Cardiac septum (tissue), 1 donor: ENCODE measurements at regions not wholly inside any gene's neighbourhood (a gene's known extent, or its start where the extent isn't known, plus 50 kb on each side); places are given as distances from the start of the nearest gene placed in this dataset.
"Not testable (repeated sequence)": the region's sequence is repeated elsewhere in the genome, so short reads cannot be mapped to it uniquely, and the experiment has no call there.

Source experiments
- DNase-seq: peaks from one replicate; pipeline ENCODE4 v3.0.0-alpha.2; 2020; ENCODE audit warnings: low spot score
- intact Hi-C: fragments of 100-400 bp; cut with DNase I; formaldehyde crosslinking; loops from one replicate; pipeline ENCODE4 v1.14.0; 2022
- donor health status: DM: no; HTN: no; CAD: no.

DNA sequence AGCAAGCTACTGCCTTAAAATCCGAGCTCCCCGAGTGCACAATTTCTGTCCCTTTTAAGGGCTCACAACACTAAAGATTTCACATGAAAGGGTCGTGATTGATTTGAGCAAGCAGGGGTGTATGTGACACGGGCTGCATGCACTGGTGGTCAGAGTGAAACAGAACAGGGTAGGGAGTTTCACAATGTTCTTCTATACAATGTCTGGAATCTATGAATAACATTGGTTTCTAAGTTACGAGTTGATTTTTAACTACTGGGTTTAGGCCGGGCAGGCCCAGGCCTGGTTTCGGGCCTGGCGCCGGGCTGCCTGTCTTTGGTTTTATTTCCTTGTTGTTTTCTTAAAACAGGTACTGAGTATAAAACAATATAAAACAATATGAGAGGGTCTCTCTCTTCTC lies 199.9 kb upstream of the CHORDC1 start:
- DNase-seq, intact Hi-C loops: not testable (repeated sequence)

DNA sequence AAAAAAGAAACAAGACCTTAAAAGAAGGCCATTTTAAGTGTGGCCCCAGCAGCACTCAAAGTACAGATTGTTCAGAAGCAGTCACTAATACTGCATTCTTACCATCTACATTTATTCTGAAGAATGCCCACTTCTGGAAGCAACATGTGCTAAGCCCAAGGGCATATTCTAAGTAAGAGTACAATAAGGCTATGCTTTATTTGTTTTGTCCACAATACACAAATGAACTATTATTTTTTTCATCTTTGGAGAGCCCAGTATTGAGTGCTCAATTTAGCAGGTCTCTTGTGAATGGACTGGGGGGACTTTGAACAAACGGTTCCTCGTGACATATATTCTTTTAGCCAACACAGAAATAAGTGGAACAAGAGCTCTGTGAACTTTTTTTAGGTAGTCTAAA lies 191.4 kb upstream of the CHORDC1 start:
- intact Hi-C loops = no loop called here
- DNase-seq = no peak

DNA sequence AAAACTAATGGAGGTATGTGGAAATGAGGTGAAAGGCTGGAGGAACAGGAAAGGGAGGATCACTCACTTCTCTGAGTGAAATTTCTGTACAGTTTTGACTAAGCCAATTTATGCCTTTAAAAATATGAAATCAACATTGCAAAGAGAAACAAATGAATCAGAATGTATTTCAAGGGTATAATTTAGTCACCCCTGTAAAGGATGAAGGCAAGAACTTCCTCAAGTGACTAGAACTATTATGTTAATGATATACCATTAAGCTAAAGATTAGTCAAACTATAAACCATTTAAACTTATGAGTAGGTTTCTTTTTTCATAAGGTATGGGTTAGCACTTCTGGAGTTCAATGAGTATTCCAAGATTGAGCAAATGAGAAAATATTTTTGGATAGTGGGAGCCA lies 184.5 kb upstream of the CHORDC1 start:
- no peak for DNase-seq
- intact Hi-C loops = no loop called here

DNA sequence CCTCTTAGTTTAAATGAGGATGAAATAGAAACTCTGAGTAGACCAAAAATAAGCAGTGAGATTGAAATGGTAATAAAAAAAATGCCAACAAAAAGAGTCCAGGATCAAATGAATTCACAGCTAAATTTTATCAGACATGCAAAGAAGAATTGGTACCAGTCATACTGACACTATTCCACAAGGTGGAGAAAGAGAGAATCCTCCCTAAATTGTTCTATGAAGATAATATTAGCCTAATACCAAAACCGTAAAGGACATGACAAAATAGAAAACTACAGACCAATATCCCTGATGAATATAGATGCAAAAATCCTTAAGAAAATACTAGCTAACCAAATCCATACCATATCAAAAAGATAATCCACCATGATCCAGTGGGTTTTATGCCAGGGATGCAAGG lies 169.8 kb upstream of the CHORDC1 start:
- intact Hi-C loops = no loop called here
- no peak for DNase-seq

DNA sequence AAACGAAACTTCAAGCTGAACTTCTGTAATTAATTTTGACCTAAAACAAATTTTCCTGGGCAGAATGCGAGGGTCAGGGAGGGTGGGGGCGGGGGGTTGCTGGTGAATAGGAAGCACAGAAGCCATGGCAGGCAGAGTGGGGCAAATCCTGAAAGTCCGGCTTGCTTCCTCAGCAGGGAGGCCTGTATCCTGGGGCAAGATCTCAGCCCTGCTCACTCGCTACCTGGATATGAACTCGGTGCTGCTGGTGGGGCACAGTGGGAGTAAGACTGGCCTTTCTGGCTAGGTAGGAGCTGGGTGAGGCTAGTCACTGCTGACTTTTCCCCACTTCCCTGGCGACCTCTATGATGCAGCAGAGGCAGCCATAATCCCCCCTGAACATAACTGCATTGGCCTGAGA lies 168.9 kb upstream of the CHORDC1 start:
- no peak for DNase-seq
- intact Hi-C loops = no loop called here

DNA sequence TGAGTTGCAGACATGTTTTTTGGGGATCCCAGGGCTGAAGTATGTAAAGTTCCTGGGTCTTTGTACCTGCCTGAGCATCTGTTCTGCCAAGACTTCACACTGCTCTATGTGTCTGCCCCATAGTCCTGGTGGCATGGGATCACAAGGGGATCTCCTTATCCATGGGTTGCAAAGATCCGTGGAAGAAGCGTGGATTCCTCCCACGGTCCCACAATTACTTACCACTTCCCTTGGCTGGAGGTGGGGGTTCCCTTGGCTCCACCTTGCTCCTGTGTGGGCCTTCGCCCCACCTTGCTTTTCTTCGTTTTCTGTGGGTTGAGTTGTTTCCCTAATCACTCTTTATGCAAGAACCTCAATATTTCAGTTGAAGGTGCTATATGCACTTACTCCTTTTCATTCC lies 157.4 kb upstream of the CHORDC1 start:
- intact Hi-C loops = no loop called here
- DNase-seq = no peak

DNA sequence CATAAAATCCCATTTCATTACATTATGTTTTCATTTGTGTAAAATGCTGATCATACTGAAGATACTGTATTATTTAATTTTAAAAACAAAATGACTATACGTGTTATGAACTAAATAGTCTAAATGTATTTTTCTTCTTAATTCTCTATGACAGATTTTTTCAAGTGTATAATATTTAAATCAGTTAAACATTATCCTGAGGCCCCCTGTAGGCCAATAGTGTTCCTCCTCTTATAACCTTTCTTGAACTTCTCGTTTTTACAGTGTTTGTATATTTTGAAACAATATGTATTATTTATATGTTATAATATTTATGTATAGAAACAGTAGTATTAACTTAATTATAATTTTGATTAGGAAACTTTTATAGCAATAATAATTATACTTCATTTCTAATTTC lies 151.1 kb upstream of the CHORDC1 start:
- intact Hi-C loops = no loop called here
- DNase-seq = no peak

DNA sequence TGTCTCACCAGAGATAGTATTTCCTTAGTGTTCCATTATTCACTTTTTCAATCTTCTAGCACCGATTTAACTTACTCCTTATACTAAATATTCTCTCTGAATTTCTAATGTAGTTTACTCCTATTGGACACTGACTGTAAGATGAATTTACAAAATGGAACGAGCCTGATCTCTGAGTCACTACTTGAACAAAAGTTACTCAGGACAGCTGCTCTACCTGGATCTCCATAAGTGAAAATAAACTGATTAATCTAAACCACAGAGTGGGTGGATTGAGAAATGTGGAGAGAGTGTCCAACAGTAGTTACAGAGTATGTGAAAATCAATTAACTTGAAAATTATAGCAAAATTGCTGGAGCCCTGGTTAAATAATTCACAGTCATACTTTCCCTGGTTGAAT lies 141.7 kb upstream of the CHORDC1 start:
- DNase-seq = no peak
- intact Hi-C loops = no loop called here

DNA sequence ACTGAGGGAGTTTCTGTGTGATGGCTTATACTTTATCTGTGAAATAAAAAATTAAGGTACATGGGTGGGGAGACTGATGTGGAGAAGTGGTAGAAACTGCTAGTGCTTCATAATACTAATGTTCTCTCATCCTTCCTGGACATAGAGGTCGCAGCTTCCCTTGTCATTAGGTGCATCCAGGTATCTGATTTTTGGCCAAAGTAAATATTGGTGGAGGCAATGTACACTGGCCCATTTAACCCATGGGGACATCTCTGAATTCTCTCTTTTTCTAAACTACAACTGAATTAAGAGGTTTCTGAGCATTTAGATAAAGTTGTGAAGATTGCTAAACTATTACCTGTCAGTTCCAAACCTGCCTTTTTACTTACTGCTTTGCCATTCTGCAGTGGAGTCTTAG lies 140.9 kb upstream of the CHORDC1 start:
- intact Hi-C loops = no loop called here

DNA sequence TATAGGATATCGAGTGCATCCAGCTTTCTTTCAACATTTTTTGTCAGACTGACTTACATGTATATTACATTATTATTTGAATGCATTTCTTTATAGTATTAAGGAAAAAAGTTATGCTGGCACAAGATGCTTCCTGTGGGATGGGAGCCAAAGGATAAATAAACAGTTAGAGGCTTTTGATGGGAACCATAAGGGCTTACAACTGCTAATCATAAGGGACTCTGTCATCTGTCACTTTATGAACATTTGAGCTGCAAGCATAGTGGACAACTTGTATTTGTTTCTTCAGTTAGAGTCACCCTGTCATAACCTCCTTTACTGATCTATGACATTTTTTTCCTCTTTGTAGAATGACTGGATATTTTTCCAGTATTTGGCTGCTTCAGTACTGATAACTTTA lies 132.4 kb upstream of the CHORDC1 start:
- no peak for DNase-seq
- intact Hi-C loops = no loop called here

More for the DNA sequence above, 140.9 kb upstream of the CHORDC1 start:
- no peak for DNase-seq

DNA sequence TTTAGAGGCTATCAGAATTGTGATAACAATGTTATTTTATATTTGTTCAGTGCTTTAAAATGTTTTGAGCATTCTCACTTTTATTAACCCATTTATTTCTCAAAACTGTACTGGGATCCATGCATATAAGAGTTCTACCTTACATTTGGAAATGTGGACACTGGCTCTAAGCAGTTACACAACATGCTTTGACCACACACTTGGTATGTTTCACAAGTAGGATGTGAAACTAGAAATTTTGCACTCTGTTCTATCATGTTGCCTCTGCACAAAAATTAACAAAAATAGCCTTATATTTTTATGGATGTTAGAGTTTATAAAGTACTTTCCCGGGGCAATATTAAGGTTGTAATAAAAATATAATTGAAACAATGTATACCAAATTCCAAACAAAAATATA lies 126.9 kb upstream of the CHORDC1 start:
- intact Hi-C loops = no loop called here
- no peak for DNase-seq

DNA sequence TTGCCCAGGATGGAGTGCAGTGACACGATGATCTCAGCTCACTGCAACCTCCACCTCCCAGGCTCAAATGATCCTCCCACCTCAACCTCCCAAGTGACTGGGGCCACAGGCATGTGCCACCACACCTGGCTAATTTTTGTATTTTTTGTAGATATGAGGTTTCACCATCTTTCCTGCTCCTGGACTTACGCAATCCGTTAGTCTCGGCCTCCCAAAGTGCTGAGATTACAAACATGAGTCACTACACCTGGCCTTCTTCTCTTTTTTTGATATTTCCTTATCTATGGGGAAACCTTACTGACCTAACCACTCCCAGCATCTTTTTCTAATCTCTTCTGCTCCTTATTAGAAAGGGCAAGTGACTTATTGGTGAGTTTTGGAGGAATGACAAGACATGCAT lies 121.7 kb upstream of the CHORDC1 start:
- intact Hi-C loops = no loop called here
- DNase-seq = no peak

DNA sequence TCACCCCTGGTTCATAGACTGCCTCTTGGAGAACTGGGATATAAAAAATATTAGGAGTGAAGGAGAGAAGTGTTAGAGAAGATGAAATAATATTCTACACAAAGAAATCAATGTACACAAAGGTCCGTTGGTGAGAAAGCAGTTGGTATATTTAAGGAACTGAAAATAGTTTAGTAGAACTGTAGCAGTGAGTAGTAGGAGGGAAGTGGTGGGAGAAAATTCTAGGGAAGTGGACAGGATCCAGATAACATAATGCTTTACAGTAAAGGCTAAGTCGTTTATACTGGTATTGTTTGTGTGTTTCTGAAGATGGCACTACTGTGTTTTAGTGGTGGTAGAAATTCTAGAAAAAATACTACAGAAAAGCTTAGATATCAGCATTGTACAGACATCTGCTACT lies 120.8 kb upstream of the CHORDC1 start:
- DNase-seq = no peak
- intact Hi-C loops = no loop called here

DNA sequence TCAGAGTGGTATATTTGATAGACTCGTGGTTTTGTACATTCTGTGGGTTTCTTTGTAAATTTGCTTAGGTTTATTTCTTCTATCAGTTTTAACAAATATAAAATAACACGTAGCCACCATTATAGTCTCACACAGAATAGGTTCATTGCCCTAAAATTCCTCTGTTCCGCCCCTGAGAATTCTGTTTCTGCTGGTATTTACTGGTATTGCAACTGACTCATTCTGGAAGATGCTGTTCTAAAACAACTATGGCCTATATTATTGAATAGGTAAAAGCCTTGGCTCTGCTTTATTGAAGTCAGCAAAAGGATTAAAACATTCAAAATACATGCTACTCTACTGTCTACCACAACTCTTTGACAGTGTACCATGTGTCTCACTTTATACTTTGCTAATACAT lies 119.1 kb upstream of the CHORDC1 start:
- no peak for DNase-seq
- intact Hi-C loops = no loop called here

DNA sequence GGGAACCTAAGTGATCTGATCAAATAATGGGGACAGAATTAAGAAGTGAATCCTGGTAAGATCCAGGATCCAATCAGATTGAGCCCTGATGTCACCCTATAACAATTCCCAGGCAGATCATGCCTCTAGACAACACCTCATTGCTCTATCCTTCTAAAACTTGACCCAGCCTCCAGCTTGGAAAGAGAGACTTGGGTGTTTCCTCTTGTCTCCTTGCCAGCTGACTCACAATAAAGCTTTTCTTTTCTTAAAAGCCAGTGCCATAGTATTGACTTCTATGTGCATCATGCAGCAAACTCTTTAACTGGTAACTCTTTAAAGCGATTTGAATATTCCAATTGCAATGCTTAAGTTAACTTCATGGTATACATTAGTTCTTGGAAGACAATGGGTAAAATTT lies 109.6 kb upstream of the CHORDC1 start:
- DNase-seq = no peak
- intact Hi-C loops = no loop called here

DNA sequence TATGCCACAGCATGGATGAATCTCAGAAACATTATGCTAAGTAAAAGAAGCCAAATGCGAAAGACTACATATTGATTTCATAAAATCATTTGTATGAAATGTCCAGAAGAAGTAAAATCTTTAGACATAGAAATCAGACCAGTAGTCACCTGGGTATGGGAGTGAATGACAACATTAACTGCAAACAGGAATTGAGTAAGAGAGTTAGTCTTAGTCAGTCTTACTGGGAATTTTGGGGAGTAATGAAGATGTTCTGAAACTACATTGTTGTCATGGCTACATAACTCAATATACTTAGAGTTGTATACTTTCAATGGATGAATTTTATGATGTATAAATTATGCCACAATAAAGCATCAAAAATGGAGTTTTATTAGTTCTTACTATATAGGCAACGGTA lies 107.8 kb upstream of the CHORDC1 start:
- intact Hi-C loops = no loop called here
- no peak for DNase-seq

DNA sequence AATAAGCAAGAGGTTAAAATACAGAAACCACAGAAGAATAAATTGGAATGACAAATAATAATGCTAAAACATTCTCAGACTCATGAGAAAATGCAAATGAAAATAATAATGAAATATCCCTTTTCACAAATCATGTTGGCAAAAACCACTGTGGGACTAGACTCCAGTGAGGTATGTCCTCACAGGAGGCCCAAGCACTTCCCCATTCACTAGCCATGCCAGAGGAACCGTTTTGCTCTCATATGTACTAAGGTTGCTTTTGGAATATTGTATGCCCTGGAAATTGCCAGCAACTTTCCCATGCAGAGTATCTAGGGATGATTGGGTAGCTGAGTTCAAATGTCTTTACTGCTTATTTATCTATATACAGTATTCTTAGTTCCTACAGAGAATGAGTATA lies 106.2 kb upstream of the CHORDC1 start:
- DNase-seq = no peak
- intact Hi-C loops = no loop called here

DNA sequence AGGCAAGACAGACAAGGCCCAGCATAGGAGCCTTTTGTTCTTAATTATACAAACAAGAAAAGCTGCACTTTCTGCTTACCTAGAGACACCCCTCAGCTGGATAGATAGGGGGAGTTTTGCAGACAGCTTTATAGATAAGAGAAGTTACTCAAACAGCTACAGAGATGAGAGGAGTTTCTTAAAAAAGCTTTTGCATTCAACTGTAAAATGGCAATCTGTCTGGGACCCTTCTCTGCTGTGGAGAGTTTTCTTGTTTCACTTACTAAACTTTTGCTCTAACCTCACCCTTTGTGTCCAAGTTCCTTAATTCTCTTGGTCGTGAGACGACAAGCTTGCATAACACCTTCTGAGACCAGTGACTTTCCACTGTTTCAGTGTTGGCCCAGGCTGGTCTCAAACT lies 103.8 kb upstream of the CHORDC1 start:
- intact Hi-C loops = no loop called here
- DNase-seq = no peak

DNA sequence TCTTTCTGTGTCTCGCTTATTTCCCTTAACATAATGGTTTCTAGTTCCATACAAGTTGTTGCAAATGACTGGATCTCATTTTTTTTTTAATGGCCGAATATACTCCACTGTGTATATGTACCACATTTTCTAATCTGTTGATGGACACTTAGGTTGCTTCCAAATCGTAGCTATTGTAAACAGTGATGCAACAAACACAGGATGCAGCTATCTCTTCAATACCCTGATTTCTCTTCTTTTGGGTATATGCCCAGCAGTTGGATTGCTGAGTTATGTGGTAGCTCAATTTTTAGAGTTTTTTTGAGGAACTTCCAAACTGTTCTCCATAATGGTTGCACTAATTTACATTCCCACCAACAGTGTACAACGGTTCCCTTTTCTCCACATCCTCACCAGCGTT lies 100.4 kb upstream of the CHORDC1 start:
- DNase-seq = no peak
- intact Hi-C loops = no loop called here

DNA sequence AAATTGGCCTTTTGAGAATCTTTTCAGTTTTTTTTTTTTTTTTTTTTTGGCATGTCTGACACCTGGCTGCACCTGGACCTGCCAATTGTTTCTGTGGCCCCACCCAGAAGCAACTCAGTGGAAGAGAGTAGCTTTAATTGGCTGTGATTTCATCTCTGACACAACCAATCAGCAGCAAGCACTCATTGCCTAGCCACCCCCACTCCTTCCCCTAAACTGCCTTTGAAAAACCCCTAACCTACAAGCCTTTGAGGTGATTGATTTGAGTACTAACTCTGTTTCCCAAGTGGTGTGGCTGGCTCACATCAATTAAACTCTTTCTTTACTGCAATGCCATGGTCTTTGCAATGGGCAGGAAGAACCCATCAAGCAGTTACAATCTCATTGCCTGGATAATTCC lies 98.2 kb upstream of the CHORDC1 start:
- intact Hi-C loops = no loop called here
- DNase-seq = no peak

DNA sequence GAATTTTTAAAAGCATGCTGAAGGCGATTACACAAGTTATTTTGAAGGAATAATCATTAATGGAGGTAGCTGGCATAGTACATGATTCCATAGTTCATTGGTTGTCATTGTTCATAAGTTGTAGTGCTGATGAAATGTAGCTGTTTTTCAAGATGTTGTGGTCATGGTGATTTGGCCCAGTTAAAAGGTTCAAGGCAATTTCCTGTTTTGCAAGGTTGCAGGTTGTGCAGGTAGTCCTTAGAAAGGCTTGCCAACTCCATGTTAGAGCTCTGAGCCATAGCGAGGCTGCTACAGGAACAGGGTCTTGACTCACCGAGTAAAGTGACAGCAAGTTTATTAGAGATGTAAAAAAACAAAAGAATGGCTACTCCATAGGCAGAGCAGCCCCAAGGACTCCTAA lies 95.8 kb upstream of the CHORDC1 start:
- DNase-seq = no peak
- intact Hi-C loops = no loop called here

DNA sequence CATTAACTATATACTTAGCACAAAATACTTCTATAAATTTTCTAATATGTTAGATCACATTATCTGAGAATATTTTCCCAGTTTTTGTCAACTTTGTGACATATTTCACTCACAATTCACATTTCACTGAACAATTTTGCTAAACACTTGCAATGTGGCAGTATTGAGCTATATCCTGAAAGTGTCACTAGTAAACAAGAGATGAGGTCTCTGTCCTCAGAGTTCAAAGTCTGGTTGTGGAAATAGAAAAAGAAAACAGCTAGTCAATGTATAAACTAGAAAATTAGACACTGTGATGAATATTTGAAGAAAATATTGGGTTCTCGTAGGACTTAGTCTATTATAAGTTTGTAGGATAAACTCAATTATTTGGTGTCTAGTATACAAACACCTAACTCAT lies 87.4 kb upstream of the CHORDC1 start:
- no peak for DNase-seq
- intact Hi-C loops = no loop called here

DNA sequence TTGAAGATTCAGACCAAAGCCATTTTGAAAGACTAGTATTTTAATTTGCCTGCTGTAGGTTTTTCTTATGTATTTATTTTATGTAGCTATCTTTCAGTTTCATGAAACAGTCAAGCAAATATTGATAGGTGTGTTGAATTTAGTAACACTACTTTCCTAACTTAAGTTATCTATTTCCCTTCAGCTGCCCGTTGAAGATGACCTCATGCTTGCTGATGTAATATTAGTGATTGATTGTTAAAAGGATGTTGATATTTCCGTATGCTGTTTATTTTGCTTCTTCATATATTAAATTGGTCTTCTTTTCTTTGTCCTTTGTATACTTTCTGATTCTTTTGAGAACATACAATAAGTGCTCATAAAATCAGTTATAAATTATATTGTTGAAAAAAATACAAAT lies 86.8 kb upstream of the CHORDC1 start:
- no peak for DNase-seq
- intact Hi-C loops = no loop called here
